Calu3 (cell line): ENCODE measurements at regions not wholly inside any gene's neighbourhood (a gene's known extent, or its start where the extent isn't known, plus 50 kb on each side); places are given as distances from the start of the nearest gene placed in this dataset.

Experiments used
- BruUV-seq: library from RNA; stranded (reverse); fragments of 400-500 nt; replicated peaks from 2 replicates; lab custom pipeline; 2021; lab: Mats Ljungman, UMichigan
- CTCF ChIA-PET: fragments of 300-600 bp; sonication (Branson Sonifier 250); formaldehyde crosslinking; loops from one replicate; lab custom pipeline; 2022; ENCODE audit warnings: antibody characterized with exemption; lab: Charles Lee
- DNase-seq: peaks from one replicate; pipeline ENCODE4 v3.0.0; 2022
- H3K27ac Mint-ChIP-seq: one replicate; pipeline ENCODE4 v1.8.0; 2022; ENCODE audit warnings: mixed read lengths; ENCODE audit not compliant: unreplicated experiment
- H3K27me3 Mint-ChIP-seq: one replicate; pipeline ENCODE4 v1.8.0; 2022; ENCODE audit warnings: mixed read lengths; ENCODE audit not compliant: unreplicated experiment
- H3K36me3 Mint-ChIP-seq: one replicate; pipeline ENCODE4 v1.8.0; 2022; ENCODE audit warnings: mild to moderate bottlenecking, moderate library complexity, mixed read lengths; ENCODE audit not compliant: insufficient read depth, unreplicated experiment
- H3K4me1 Mint-ChIP-seq: one replicate; pipeline ENCODE4 v1.8.0; 2022; ENCODE audit warnings: mild to moderate bottlenecking, low read depth, mixed read lengths; ENCODE audit not compliant: unreplicated experiment
- H3K4me3 Mint-ChIP-seq: one replicate; pipeline ENCODE4 v1.8.0; 2022; ENCODE audit warnings: mild to moderate bottlenecking, low read depth, moderate library complexity, mixed read lengths; ENCODE audit not compliant: unreplicated experiment
- H3K9me3 Mint-ChIP-seq: one replicate; pipeline ENCODE4 v1.8.0; 2022; ENCODE audit warnings: low read depth, mixed read lengths; ENCODE audit not compliant: unreplicated experiment
- intact Hi-C: fragments of 100-400 bp; cut with micrococcal nuclease; formaldehyde crosslinking; loops from one replicate; pipeline ENCODE4 v1.10.0; 2022; ENCODE audit not compliant: unreplicated experiment
- TF ChIP-seq, protein P1 (sequence below): fragments of 200-600 bp; IDR thresholded peaks from one replicate; pipeline ENCODE4 v1.8.0; 2022; ENCODE audit warnings: antibody characterized with exemption; ENCODE audit not compliant: unreplicated experiment

DNA sequence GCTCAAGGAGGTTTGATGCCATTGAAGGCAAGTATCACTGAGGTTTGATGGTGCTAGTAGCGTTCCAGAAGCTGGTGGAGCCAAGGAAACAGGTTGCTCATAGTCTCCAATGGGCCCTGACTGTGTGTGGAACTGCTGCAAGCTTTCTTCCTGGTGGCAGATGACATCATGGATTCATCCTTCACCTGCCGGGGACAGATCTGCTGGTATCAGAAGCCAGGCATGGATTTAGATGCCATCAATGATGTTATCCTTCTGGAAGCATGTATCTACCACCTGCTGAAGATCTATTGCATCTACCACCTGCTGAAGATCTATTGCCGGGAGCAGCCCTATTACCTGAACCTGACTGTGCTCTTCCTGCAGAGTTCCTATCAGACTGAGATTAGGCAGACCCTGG lies 734.4 kb downstream of the PLA2G4A start:
- intact Hi-C loops = no loop called here
- CTCF ChIA-PET = no interaction called here
- Mint-ChIP-seq H3K4me3 (no peak overlapping the region), H3K27me3 (no peaks in the 10 kb centered on the region), H3K4me1 (no peaks in the 10 kb centered on the region), H3K9me3 (peaks cover 2% of the 10 kb centered on the region), H3K27ac (no peak overlapping the region), H3K36me3 (no peaks in the 10 kb centered on the region)
- TF ChIP-seq, protein P1, sequence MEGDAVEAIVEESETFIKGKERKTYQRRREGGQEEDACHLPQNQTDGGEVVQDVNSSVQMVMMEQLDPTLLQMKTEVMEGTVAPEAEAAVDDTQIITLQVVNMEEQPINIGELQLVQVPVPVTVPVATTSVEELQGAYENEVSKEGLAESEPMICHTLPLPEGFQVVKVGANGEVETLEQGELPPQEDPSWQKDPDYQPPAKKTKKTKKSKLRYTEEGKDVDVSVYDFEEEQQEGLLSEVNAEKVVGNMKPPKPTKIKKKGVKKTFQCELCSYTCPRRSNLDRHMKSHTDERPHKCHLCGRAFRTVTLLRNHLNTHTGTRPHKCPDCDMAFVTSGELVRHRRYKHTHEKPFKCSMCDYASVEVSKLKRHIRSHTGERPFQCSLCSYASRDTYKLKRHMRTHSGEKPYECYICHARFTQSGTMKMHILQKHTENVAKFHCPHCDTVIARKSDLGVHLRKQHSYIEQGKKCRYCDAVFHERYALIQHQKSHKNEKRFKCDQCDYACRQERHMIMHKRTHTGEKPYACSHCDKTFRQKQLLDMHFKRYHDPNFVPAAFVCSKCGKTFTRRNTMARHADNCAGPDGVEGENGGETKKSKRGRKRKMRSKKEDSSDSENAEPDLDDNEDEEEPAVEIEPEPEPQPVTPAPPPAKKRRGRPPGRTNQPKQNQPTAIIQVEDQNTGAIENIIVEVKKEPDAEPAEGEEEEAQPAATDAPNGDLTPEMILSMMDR = no peak
- BruUV-seq = no TSS peak
- DNase-seq = no peak

DNA sequence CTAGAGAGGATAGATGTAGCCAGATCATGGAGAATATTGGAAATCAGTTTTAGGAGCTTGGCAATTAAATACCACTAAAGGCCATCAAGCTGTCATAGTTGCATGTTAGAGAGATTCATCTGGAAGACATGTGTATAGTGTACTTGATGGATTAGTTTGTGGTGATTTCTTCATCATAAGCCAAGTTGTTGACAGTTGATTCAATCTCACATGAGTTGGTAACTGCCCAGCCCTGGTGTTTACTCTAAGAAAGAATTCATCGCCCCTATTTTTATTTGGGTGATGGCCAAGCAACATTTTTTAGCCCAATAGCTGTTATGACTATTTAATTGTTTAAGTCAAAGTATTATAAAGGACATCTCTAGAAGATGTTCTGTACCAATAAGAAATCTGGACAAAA lies 737.6 kb downstream of the PLA2G4A start:
- BruUV-seq = no TSS peak
- Mint-ChIP-seq H3K36me3 (no peaks in the 10 kb centered on the region), H3K9me3 (no peaks in the 10 kb centered on the region), H3K27ac (no peak overlapping the region), H3K27me3 (no peaks in the 10 kb centered on the region), H3K4me1 (no peaks in the 10 kb centered on the region), H3K4me3 (no peak overlapping the region)
- no peak for DNase-seq
- intact Hi-C loops = no loop called here
- CTCF ChIA-PET = no interaction called here
- TF ChIP-seq, protein P1 = no peak

DNA sequence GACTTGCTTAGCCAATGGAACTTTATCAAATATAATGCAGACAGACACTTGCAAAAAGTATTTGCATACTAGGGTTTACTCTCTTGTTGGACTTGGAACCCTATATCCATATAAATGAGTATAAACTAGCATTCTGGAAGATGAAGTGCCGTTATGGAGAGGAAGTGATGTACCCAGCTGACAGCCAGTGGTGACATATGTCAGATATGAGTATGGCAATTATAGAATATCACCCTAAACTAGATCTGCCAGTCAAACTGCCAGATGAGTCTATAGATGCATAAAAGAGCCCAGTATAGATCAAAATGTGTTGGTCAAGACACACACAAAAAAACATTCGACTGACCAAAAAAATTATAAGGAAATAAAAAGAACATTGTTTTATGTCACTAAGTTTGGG lies 739.3 kb downstream of the PLA2G4A start:
- Mint-ChIP-seq H3K27ac (no peak overlapping the region), H3K4me3 (no peak overlapping the region), H3K9me3 (no peaks in the 10 kb centered on the region), H3K36me3 (no peaks in the 10 kb centered on the region), H3K4me1 (no peaks in the 10 kb centered on the region), H3K27me3 (no peaks in the 10 kb centered on the region)
- TF ChIP-seq, protein P1 = no peak
- no peak for DNase-seq
- CTCF ChIA-PET = no interaction called here
- intact Hi-C loops = no loop called here
- no TSS peak for BruUV-seq

DNA sequence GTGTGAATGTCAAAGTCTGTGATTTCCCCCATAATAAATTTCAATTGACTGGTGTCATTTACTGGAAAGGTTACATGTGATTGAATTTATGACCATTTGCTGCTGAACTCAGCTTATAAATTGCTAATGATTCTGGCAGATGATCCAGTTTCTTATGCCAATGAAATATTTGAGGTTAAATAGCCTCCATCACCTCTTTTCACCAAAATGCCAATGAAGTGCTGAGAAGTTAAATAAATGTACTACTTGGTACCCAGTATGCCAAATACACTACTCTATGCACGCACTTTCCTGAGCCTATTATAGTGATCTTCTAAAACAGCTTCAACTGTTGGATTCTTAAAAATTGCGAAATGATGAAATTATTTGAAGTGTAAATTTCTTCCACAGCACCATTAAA lies 741.4 kb downstream of the PLA2G4A start:
- TF ChIP-seq, protein P1 = no peak
- DNase-seq = no peak
- H3K9me3 Mint-ChIP-seq = no peaks in the 10 kb centered on the region
- H3K27ac Mint-ChIP-seq = no peak overlapping the region
- no peak overlapping the region for H3K4me3 Mint-ChIP-seq
- no peaks in the 10 kb centered on the region for H3K36me3 Mint-ChIP-seq
- H3K4me1 Mint-ChIP-seq = no peaks in the 10 kb centered on the region
- CTCF ChIA-PET = no interaction called here
- intact Hi-C loops = no loop called here
- BruUV-seq = no TSS peak
- H3K27me3 Mint-ChIP-seq = no peaks in the 10 kb centered on the region
